Liver (tissue), 8 donors: ENCODE measurements at regions not wholly inside any gene's neighbourhood (a gene's known extent, or its start where the extent isn't known, plus 50 kb on each side); places are given as distances from the start of the nearest gene placed in this dataset.

Experiments used
- DNase-seq: peaks from one replicate; pipeline ENCODE4 v3.0.0-alpha.2; 2017; ENCODE audit warnings: low spot score
- H3K27ac ChIP-seq, 2 donors: one replicate each; pipeline ENCODE4 v1.7.0; 2013; ENCODE audit warnings: inconsistent platforms in 2 of 2, low read length in 2 of 2, control low read depth in 1 of 2, low read depth in 1 of 2, mild to moderate bottlenecking in 1 of 2
- H3K27me3 ChIP-seq, 4 donors: one replicate each; pipeline versions ENCODE4 v1.6.1 to v1.7.0; 2013; ENCODE audit warnings: low read length in 3 of 4, inconsistent platforms in 1 of 4, mild to moderate bottlenecking in 1 of 4, moderate library complexity in 1 of 4; ENCODE audit not compliant: control insufficient read depth in 4 of 4, insufficient read depth in 4 of 4
- H3K36me3 ChIP-seq, 4 donors: one replicate each; pipeline versions ENCODE4 v1.6.1 to v1.7.0; 2013; ENCODE audit warnings: low read length in 3 of 4, mild to moderate bottlenecking in 3 of 4, low read depth in 1 of 4, moderate library complexity in 1 of 4; ENCODE audit not compliant: control insufficient read depth in 4 of 4, insufficient read depth in 3 of 4
- H3K4me1 ChIP-seq, 4 donors: one replicate each; pipeline versions ENCODE4 v1.6.1 to v1.7.0; 2013; ENCODE audit warnings: low read length in 3 of 4, mild to moderate bottlenecking in 3 of 4, moderate library complexity in 1 of 4; ENCODE audit not compliant: control insufficient read depth in 4 of 4, insufficient read depth in 4 of 4
- H3K4me3 ChIP-seq, 3 donors: one replicate each; pipeline versions ENCODE4 v1.6.1 to v1.7.0; 2013; ENCODE audit warnings: low read length in 3 of 3, control low read depth in 1 of 3, low read depth in 1 of 3, mild to moderate bottlenecking in 1 of 3
- H3K9ac ChIP-seq, 2 donors: one replicate each; pipeline ENCODE4 v1.7.0; 2013; ENCODE audit warnings: low read length in 2 of 2, mild to moderate bottlenecking in 2 of 2, moderate library complexity in 2 of 2, control low read depth in 1 of 2, low read depth in 1 of 2
- H3K9me3 ChIP-seq, 4 donors: one replicate each; pipeline versions ENCODE4 v1.6.1 to v1.7.0; 2013; ENCODE audit warnings: low read length in 3 of 4; ENCODE audit not compliant: control insufficient read depth in 4 of 4
- ATF3 ChIP-seq: IDR thresholded peaks from 2 replicates; pipeline ENCODE4 v1.6.1; 2016; ENCODE audit warnings: antibody characterized with exemption
- CTCF ChIP-seq: fragments of 150-350 bp; IDR thresholded peaks from 2 replicates; pipeline ENCODE4 v1.5.1; 2017; ENCODE audit warnings: improper control_type of control experiment, low read depth, low read length; ENCODE audit not compliant: missing input control
- FOXA1 ChIP-seq: IDR thresholded peaks from 2 replicates; pipeline ENCODE4 v1.6.1; 2016; ENCODE audit warnings: antibody characterized with exemption
- FOXA2 ChIP-seq: IDR thresholded peaks from 2 replicates; pipeline ENCODE4 v1.6.1; 2016; ENCODE audit warnings: antibody characterized with exemption
- GABPA ChIP-seq, 2 donors: IDR thresholded peaks in 1 of 2; conservative IDR thresholded peaks in 1 of 2; 2 replicates each; pipeline ENCODE4 v1.6.1; 2016; ENCODE audit warnings: antibody characterized with exemption in 2 of 2, mild to moderate bottlenecking in 1 of 2, moderate library complexity in 1 of 2
- HNF4A ChIP-seq, 2 donors: conservative IDR thresholded peaks; 2 replicates each; pipeline ENCODE4 v1.6.1; 2016; ENCODE audit warnings: antibody characterized with exemption in 2 of 2, mild to moderate bottlenecking in 2 of 2
- JUND ChIP-seq, 2 donors: IDR thresholded peaks; 2 replicates each; pipeline ENCODE4 v1.6.1; 2016; ENCODE audit warnings: antibody characterized with exemption in 2 of 2
- NR2F2 ChIP-seq: IDR thresholded peaks from 2 replicates; pipeline ENCODE4 v1.6.1; 2016; ENCODE audit warnings: antibody characterized with exemption
- RXRA ChIP-seq, 2 donors: IDR thresholded peaks; 2 replicates each; pipeline ENCODE4 v1.6.1; 2017 to 2018; ENCODE audit warnings: antibody characterized with exemption in 2 of 2, mild to moderate bottlenecking in 1 of 2
- SP1 ChIP-seq: IDR thresholded peaks from 2 replicates; pipeline ENCODE4 v1.6.1; 2018; ENCODE audit warnings: antibody characterized with exemption, mild to moderate bottlenecking
- TAF1 ChIP-seq: conservative IDR thresholded peaks from 2 replicates; pipeline ENCODE4 v1.6.1; 2016; ENCODE audit warnings: antibody characterized with exemption, mild to moderate bottlenecking
- YY1 ChIP-seq: IDR thresholded peaks from 2 replicates; pipeline ENCODE4 v1.6.1; 2016; ENCODE audit warnings: antibody characterized with exemption, mild to moderate bottlenecking
- WGBS: extraction: QIAGEN DNeasy Blood & Tissue Kit; methylation state at CpG from one replicate; pipeline ENCODE4 v1.1.7; 2013; 5-methylcytosine and 5-hydroxymethylcytosine counted together
- donor health status: healthy.
- donor health status: healthy.
- donor health status: healthy.
- donor health status: healthy.
- donor health status: healthy.

- Histone ChIP-seq H3K36me3 (no peaks in the 10 kb centered on the region), H3K4me1 (no peaks in the 10 kb centered on the region), H3K9me3 (no peaks in the 10 kb centered on the region), H3K4me3 (no peak overlapping the region), H3K9ac (no peak overlapping the region), H3K27me3 (peaks cover 0 to 2% (median 0%) of the 10 kb centered on the region in 4 donors), H3K27ac (no peak overlapping the region)
- WGBS = 77% methylated on average over 16 of the region's 16 CpGs
- DNase-seq = no peak
- TF ChIP-seq JUND (IDR thresholded peaks at IDR 0.05) = no peak
Observed at GRCh38 chr10:78357141-78358063, 323.7 kb downstream of the RPS24 start.

- TF ChIP-seq HNF4A (conservative IDR thresholded peaks at IDR 0.05) (no peak), YY1 (no peak)
- Histone ChIP-seq H3K9me3 (no peaks in the 10 kb centered on the region), H3K36me3 (no peaks in the 10 kb centered on the region), H3K4me1 (no peaks in the 10 kb centered on the region), H3K27ac (no peak overlapping the region), H3K9ac (no peak overlapping the region), H3K27me3 (peaks cover 0 to 2% (median 0%) of the 10 kb centered on the region in 4 donors), H3K4me3 (no peak overlapping the region)
- 85% methylated on average over 5 of the region's 5 CpGs for WGBS
- no peak for DNase-seq
Observed at GRCh38 chr10:78358351-78358750, 324.7 kb downstream of the RPS24 start.

- Histone ChIP-seq H3K9me3 (no peaks in the 10 kb centered on the region), H3K4me1 (no peaks in the 10 kb centered on the region), H3K27ac (no peak overlapping the region), H3K36me3 (no peaks in the 10 kb centered on the region), H3K9ac (no peak overlapping the region), H3K4me3 (no peak overlapping the region), H3K27me3 (peaks cover 0 to 2% (median 0%) of the 10 kb centered on the region in 4 donors)
- 86% methylated on average over 5 of the region's 5 CpGs for WGBS
- DNase-seq = no peak
- TF ChIP-seq FOXA1 = no peak
- TF ChIP-seq YY1 = no peak
- TF ChIP-seq CTCF = no peak
- no peak for TF ChIP-seq NR2F2
- no peak for TF ChIP-seq GABPA (IDR thresholded peaks at IDR 0.05 in 1 of 2, conservative IDR thresholded peaks at IDR 0.05 in 1 of 2)
- TF ChIP-seq JUND (IDR thresholded peaks at IDR 0.05) = no peak
- no peak for TF ChIP-seq ATF3
Observed at GRCh38 chr10:78358982-78359381, 325.3 kb downstream of the RPS24 start.

GRCh38 chr10:78359640-78360091 lies 326.0 kb downstream of the RPS24 start:
- 67% methylated on average over 9 of the region's 9 CpGs for WGBS

More at GRCh38 chr10:78359640-78360091, 326.0 kb downstream of the RPS24 start:
- H3K27ac ChIP-seq = no peak overlapping the region
- no peaks in the 10 kb centered on the region for H3K9me3 ChIP-seq
- H3K36me3 ChIP-seq = no peaks in the 10 kb centered on the region
- H3K4me1 ChIP-seq = no peaks in the 10 kb centered on the region
- H3K4me3 ChIP-seq = no peak overlapping the region
- no peak for DNase-seq
- TF ChIP-seq RXRA (IDR thresholded peaks at IDR 0.05) = no peak
- TF ChIP-seq FOXA2 = no peak
- TF ChIP-seq ATF3 = no peak
- no peak for TF ChIP-seq FOXA1
- no peak for TF ChIP-seq TAF1
- TF ChIP-seq HNF4A (conservative IDR thresholded peaks at IDR 0.05) = no peak
- TF ChIP-seq SP1 = no peak
- TF ChIP-seq JUND (IDR thresholded peaks at IDR 0.05) = no peak
- no peak for TF ChIP-seq NR2F2
- peaks cover 0 to 2% (median 0%) of the 10 kb centered on the region in 4 donors for H3K27me3 ChIP-seq
- H3K9ac ChIP-seq = no peak overlapping the region
